SHP77 treated with DMSO at 0.1 percent for 48 hours (cell line): ENCODE measurements at regions not wholly inside any gene's neighbourhood (a gene's known extent, or its start where the extent isn't known, plus 50 kb on each side); places are given as distances from the start of the nearest gene placed in this dataset.
"Not testable (repeated sequence)": the region's sequence is repeated elsewhere in the genome, so short reads cannot be mapped to it uniquely, and the experiment has no call there.

ENCODE experiments used
- DNase-seq: peaks from one replicate; lab custom pipeline; 2025; lab: John Stamatoyannopoulos, UW

DNA sequence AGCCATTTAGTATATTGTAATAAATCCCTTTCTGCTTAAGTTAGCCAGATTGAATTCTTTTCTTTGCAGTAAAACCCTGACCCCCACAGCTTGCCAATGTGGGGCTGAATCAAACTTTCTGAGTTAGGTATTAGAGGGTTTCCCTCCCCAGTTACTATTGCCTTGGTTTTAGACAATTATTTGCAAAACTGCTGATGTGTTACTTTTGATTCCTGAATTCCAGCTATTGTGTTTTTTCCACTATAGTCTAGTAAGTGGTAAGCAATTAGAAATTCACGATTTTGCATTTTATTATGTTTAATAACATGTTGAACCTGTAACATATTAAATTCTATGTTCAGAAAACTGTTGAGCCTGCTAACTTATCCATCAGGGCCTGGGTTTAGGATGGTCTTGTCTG is 391.5 kb downstream of the DLEU7 start:
- DNase-seq, result no peak

DNA sequence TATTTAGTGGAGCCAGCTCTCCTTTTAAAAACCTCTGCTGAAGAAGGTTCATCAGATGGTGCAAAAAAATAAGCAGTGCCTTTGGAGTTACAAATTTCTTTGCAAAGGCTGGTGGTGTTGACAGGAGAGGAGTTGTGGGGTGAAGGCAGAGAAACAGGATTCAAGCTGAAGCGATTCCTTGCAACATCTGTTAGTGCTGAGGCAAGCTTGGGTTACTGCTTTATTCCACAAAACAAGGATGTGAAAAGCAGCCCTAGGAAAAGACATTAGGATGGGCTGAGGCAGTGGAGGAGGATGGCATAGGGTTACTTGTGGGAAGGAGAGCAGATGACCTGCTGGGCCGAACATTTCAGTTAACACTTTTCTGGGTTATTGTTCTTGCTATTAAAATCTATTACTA is 390.7 kb downstream of the DLEU7 start:
- no peak for DNase-seq

DNA sequence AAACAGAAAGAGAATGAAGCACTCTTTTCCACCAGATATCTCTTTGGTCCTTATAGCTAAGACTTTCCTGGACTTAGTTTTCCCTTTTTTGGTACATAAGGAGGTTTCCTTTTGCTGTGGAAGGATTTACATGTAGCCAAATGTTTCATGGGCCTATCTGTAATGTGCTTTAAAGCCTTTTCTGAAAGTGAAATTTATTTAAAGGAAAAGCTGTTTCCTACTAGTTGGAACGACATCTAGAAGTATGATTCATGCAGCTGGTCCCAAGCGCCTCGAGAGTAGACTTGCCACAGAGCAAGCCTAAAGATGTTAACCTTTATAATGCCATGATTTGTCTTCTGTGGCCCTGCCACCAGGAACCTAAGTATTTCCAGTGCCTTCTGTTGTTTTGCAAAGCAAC is 390.3 kb downstream of the DLEU7 start:
- DNase-seq, result no peak

DNA sequence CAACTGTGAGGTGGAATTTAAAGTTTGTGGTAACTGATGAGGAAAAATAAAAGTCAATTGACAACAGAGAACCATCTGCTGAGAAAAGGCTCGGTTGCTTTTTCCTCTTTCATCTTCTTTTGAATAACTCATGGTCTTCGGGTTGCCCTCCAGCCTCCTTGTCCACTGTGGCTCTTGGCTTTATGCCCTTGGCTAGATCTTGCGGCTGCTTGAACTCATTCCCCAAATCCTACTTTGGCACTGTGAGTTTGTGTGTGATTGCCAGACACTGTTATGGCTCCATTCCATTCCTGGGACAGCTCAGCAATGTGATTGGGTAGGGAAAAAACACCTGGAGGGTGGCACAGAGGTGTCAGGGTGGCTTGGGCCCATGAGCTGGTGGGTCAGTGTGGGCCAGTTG is 387.4 kb downstream of the DLEU7 start:
- DNase-seq, result no peak

DNA sequence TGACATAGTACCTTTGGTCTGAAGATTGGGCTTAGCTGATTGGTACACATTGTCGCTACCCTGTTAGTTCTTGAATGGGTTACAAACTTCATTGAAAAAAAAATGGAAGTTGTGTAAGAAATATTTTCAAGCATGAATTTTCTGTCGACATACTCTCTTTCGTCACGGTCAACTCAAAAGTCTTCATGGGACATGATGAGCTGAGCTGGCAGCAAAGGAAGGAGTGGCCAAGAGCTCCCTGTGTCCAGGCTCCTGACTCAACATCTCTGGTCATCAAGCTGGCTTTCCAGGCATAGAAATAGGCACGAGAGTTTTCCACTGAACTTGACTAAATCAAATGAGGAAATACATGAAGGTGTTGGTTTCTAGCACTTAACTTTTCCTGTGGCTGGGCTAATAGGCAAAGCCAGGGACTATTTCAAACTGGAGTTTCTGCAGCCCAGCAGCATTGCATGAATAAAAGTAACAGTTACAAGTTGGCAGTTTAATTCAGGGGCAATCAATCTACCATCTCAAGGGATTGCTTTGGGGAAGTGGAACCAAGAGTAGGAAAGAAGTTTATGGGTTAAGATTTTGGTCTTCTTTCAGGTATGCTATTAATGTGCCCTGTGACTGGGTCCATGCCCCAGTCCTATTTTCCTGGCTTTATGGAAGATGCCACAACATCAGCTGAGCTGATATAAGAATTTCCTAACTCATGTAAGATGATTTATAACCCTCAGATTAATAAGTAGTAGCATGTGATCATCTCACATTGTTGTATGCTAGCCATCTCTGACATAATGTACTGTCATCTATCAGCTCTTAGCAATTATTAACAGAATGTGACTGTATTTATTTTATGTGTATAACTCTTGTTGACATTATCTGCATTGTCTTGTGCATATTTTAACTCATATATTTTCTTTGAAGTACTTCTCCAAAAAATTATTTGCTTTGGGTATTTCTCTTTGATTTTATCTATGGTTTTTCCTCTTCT is 385.8 kb downstream of the DLEU7 start:
- no peak for DNase-seq

DNA sequence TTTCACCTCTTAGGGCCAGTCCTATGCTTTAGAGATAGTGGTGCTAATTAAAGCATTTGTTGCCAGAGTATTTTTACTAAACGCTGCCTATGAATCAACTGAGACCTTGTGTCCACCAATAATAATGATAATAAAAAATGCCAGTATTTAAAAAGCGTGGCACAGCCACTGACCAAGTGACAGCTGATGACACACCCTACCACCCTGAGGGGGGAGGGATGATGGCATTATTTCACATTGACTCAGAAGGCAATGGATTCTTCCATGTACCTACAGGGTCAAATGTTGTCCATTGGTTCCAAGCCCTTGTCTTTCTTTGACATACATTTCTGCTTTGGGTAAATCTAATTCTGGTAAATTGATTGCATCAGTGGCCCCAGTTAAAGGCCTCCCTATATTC is 384.4 kb downstream of the DLEU7 start:
- no peak for DNase-seq

DNA sequence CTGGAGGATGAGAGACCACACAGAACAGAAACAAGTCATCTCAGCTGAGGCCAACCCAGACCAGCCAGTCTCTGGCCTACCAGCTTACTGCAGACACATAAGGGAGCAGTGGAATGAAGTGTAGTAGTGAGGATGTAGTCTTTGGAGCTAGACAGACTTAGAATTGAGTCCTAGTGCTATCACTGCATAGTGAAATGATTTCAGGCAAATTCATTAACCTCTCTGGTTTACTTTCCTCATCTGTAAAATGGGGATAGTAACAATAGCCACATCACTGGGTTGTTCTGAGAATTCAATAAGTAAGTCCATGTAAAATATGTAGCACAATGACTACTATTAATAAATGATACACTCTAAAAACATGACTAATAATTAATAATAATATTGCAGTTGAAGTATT is 383.8 kb downstream of the DLEU7 start:
- DNase-seq, result no peak

DNA sequence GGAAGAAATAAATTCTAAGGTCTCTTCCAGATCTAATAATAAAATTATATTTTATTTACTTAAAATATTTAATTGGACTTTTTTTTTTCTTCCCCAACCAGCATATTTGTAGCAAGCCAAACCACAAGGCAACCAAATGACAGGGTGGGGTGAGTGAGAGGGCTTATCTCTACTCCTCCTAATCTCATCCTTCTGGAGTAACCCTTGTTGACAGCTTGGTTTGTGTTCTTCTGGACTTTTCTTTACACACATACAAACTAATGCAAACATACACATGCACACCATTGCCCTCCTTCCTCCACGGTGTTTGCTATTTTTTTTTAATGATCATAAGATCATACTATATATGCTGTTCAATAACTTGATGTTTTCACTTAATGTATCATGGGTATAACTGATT is 383.1 kb downstream of the DLEU7 start:
- DNase-seq, result no peak

DNA sequence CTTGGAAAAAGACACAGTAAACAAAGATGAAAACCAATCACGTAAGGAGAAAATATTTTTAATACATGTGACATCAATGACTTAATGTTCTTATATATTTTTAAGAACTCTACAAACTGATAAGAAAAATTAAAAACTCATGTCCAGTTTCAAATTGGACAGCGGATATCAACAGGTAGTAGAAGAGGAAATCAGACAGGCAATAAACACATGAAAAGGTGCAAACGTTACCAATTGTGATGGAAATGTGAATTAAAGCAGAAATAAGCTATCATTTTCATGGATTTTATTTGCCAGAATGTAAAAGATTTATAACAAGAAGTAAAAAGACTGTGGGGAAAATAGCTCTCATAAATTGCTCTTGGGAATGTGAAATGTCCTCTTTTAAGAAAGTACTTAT is 382.3 kb downstream of the DLEU7 start:
- no peak for DNase-seq

DNA sequence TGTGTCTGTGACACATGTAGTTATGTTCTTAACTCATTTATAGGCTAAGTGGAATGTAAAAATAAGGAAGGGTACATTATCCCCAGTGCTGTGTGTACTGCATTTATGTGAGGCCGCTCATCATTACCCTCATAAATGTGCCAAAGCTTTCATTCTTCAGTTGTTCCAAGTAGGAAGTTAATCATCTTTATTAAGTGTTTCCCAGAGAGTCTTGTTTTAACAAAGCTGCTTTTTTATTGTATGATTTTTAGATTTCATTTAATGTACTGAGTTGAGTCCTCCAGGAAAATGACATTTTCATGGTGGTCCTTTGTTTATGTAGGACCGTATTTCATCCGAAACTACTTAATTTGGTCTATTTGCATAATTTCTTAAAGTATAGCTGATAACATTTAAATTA is 379.8 kb downstream of the DLEU7 start:
- no peak for DNase-seq

DNA sequence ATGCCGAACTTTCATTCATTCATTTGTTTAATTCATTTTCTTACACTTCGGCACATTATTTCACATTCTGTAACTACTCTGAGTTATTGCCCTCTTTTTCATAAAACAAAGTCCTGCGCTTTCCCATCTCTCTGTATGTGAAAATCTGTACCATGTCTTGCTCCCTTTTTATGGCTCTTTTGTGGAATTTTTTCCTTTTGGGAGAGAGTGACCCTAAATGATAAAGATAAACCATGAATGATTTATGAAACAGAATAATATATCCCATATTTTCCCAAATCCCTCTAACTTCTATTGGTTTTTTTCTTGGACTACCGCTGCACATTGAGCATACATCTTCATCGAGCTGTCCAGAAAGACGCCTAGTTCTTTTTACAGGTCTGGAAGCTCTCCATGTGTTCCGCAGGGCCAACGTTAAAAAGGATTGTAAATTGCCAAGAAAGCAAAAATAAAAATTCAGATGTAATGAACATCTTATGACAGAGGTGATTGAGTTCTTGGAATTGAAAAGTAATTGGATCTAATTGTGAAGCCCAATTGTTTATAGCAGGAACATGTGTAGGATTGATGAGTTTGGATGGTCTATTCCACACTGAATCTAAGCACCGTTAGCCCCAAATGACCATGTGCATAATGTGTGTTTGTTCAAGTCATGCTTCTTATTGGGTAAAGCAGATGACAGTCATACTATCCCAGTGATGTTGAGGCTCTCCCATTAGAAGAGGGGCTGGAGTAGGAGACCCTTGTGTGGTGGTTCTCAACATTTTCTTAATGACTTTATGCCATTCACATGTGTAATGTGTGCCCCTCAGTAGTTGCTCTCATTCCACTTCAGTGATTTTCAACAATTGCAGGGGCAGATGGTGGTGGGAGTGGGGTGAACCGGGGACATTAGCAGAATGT is 378.9 kb downstream of the DLEU7 start:
- DNase-seq, result no peak

DNA sequence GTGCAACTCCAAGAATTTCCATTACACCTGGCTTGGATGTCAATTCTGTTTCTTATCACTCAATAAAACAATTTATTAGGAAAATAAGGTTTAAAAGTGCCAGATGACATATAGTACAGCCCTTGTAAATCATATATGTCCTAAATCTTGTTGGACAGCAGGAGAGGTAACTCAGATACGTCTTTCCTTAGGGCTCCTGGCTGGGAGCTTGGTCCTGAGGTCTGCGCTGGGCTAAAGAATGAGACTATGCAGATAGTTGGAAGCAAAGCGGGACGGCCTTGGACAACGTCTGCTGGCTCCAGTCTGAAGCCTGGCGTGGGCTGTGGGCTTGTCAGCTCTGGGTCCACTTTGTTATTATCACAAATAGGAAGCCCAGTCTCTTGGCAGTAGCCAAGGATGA is 377.0 kb downstream of the DLEU7 start:
- no peak for DNase-seq

DNA sequence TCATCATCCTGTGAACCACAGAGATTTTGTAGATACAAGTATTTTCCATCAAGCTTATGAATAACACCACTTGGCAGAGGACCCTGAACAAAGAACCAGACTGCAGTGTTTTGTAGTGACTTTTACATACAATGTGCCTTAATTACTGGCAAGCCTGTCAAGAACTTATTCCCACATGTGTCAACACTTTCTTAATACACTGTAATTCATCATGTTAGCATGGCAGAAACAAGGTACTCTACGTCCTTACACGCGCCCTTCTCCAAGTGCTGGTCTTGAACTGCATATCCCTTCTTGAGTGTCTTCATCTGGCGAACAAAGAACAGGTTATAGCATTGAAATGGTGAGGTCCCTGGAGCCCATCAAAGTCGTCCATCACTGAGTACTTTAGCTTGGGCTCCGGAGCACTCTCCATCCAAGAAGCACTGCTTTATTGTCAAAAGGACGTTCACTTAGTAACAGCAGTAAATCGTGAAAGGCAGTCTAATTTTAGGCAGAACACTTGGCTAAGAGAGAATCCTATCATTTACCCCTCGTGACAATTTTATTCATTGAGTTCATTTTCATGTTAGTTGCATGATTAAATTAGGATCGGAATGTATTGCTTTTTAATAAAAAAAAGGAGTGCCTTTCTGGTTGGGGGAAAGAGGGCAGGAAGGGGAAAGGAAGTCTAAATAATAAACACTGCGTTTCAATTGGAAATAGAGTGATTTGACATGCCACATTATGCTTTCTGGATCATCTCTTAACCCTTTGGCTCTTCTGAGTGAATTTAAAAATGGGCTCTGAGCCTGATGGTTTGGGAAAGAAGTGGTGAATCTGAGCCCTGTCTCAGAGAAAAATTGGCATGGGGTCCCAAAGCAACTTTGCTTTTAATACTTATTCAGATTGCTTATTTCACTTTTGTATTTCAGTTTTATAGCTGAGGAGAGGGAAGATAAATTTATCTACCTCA is 376.1 kb downstream of the DLEU7 start:
- DNase-seq, result no peak

DNA sequence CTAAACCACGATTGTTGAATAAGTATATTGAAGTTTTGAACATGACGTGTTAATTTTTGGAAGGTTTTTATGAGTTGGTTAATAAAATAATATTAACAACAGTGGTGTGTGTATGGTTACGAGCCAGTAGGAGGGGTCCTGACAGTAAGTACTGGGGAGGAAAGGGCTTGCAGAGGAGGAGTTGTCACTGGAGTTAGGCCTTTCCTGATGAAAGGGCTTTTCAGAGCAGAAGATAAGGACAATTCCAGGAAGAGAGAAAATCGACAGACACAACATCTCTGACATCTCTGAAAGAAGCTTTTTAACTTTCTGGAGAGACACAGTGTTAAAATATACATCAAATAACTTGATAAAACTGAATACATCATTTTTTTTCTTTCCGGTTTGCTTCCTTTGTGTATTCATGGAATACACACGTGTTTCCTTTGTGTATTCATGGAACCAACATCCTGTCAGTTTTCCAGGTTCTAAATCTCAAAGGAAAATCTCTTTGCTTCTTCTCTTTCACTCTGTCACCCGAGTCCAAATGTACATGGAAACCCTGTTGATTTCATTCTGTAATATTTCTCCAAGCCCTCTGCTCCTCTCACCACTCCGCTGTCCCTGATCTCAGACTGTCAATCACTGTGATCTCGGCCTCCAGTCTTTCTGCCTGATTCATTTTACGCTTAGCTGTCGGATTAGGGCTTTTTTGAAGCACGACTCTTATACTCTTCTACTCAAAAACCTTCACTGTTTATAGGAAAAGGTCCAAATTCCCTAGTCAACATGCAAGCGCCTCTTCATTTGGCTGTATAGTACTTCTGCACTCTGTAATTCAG is 374.4 kb downstream of the DLEU7 start:
- DNase-seq, result no peak

DNA sequence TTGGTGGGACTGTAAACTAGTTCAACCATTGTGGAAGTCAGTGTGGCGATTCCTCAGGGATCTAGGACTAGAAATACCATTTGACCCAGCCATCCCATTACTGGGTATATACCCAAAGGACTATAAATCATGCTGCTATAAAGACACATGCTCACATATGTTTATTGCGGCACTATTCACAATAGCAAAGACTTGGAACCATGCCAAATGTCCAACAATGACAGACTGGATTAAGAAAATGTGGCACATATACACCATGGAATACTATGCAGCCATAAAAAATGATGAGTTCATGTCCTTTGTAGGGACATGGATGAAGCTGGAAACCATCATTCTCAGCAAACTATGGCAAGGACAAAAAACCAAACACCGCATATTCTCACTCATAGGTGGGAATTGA is 370.4 kb downstream of the DLEU7 start:
- DNase-seq, result not testable (repeated sequence)

DNA sequence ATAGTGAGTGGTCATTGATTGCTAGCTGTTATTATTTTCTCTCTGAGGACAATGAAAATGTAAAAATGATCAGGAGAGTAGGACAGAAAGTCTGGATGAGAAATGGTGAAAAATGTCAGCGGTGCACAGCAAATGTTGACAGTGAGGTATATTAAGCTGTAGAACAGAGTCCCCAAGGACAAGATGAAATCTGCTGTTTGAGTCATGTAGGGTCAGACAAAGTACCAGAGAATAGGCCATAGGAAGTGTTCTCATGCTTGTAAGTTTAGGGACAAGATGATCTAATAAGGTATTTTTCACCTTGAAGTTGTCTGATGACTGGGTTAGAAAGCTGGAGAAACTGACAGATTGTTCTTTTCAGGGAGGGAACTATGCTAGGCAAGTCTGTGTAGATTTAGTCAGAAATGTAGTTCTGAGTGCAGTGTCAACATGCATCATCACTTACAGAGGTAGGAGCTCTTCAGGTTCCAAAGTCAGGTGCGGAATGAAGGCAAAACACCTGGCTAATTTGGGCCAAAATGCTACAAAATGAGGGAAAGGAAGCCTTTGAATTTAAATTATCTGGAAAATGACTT is 369.3 kb downstream of the DLEU7 start:
- peak; percentile 19 for DNase-seq

DNA sequence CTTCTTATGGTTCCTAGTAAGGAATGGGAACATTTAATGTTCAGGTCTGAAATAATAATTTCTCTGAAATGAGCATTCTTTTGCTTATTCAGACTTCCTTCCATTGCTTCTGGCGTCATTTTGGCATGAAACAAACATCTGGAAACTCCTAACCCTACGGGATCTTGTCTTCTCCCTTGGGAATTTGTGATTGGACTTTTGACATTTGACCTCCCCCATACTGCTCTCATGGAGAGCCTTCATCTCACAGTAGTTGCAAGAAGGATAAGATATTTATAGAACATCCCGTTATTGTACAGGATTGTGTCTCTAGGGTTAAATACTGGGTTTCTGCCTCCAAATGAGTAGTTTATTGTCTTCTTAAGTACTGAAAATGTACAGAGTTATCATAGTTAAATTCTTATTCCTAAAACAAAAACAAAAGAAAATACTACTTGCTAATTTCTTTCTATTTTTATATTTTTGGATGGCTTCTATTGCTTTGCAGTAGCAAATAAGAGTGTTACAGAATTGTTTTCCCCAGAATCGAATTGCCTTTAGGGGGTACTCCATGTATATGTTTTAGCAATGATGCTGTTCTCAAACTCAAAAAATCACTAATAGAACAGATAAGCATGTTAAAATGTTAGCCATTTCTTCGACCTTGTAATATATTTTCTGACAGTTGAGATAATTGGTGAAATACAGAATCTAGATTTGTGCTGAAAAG is 366.8 kb downstream of the DLEU7 start:
- no peak for DNase-seq

DNA sequence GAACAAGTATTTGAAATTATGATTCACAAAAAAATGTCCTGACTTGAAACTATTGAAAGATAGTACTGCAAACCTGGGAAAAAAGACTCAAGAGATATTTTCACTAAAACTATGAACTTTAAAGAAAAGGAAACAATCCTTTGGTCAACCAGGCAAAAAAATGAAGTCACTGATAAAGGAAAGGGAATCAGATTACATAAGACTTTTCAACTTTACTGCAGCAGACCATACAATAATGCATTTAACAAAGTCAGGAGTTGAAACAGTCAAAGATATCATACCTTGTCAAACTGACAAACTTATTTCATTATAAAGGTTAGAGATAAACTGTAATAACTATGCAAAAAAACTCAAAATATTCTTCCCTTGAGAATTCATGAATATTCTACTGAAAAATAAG is 361.6 kb downstream of the DLEU7 start:
- no peak for DNase-seq

DNA sequence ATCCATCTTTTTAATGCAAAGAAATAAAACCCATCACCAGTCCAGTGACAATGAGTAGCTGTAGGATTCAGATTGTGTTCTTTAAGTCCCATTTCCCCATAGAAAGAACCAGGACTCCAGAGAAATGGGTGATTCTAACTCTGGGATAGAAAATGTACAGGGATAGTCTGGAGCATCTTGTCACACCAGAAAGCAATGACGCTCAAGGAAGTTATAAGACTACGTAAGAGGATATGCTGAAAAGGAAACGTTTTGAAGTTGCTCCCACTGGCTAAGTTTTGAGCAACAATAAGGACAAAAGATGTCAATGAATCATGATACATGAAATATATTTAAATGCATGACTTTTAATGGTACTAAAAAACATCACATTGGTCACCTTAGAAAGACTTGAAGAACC is 360.1 kb downstream of the DLEU7 start:
- no peak for DNase-seq
